ENCODE measurements at regions not wholly inside any gene's neighbourhood (a gene's known extent, or its start where the extent isn't known, plus 50 kb on each side); places are given as distances from the start of the nearest gene placed in this dataset.

- DNase-seq: no peak
These were observed 129.0 kb downstream of the TAF11L14 start for GRCh38 chr5:17763301-17763700.

- no peak for DNase-seq
These were observed 131.8 kb downstream of the TAF11L14 start for GRCh38 chr5:17766031-17766430.

- DNase-seq: no peak
These were observed 135.0 kb downstream of the TAF11L14 start for GRCh38 chr5:17769277-17769676.

- DNase-seq: no peak
These were observed 138.0 kb downstream of the TAF11L14 start for GRCh38 chr5:17772232-17772631.

GRCh38 chr5:17785774-17786173, 151.5 kb downstream of the TAF11L14 start:
- no peak for DNase-seq

- no peak for DNase-seq
These were observed 154.1 kb downstream of the TAF11L14 start for GRCh38 chr5:17788351-17788750.

- DNase-seq: no peak
These were observed 159.9 kb downstream of the TAF11L14 start for GRCh38 chr5:17794201-17794600.

- no peak for DNase-seq
These were observed 160.6 kb downstream of the TAF11L14 start for GRCh38 chr5:17794815-17795214.

GRCh38 chr5:17796142-17796541, 161.9 kb downstream of the TAF11L14 start:
- DNase-seq: no peak

- DNase-seq: no peak
These were observed 162.6 kb downstream of the TAF11L14 start for GRCh38 chr5:17796757-17797396.

GRCh38 chr5:17799521-17799920, 165.3 kb downstream of the TAF11L14 start:
- no peak for DNase-seq

GRCh38 chr5:17801595-17801994, 167.3 kb downstream of the TAF11L14 start:
- no peak for DNase-seq

GRCh38 chr5:17802256-17802655, 168.0 kb downstream of the TAF11L14 start:
- no peak for DNase-seq

GRCh38 chr5:17803971-17804370, 169.7 kb downstream of the TAF11L14 start:
- no peak for DNase-seq

GRCh38 chr5:17805227-17805825, 171.1 kb downstream of the TAF11L14 start:
- no peak for DNase-seq

GRCh38 chr5:17806818-17807468, 172.7 kb downstream of the TAF11L14 start:
- DNase-seq: no peak

- DNase-seq: no peak
These were observed 174.3 kb downstream of the TAF11L14 start for GRCh38 chr5:17808566-17808965.

GRCh38 chr5:17810734-17811133, 176.5 kb downstream of the TAF11L14 start:
- DNase-seq: no peak

- DNase-seq: no peak
These were observed 179.0 kb downstream of the TAF11L14 start for GRCh38 chr5:17813214-17813613.

- DNase-seq: no peak
These were observed 182.2 kb downstream of the TAF11L14 start for GRCh38 chr5:17816505-17816904.

GRCh38 chr5:17816944-17817343, 182.7 kb downstream of the TAF11L14 start:
- DNase-seq: no peak

GRCh38 chr5:17817990-17818389, 183.7 kb downstream of the TAF11L14 start:
- DNase-seq: no peak

- no peak for DNase-seq
These were observed 185.5 kb downstream of the TAF11L14 start for GRCh38 chr5:17819783-17820182.

GRCh38 chr5:17828681-17829080, 194.4 kb downstream of the TAF11L14 start:
- peak; percentile 72 for DNase-seq

All from right hindlimb (tissue), 1 donor.